Brain microvascular endothelial cell (primary cell): ENCODE measurements at regions not wholly inside any gene's neighbourhood (a gene's known extent, or its start where the extent isn't known, plus 50 kb on each side); places are given as distances from the start of the nearest gene placed in this dataset.

Source experiments
- DNase-seq: peaks from one replicate; pipeline ENCODE4 v3.0.0-alpha.2; 2020
- H3K27ac ChIP-seq: fragments of 250-450 bp; sonication (Bioruptor Pico); 2 replicates; pipeline ENCODE4 v1.5.1; 2020; ENCODE audit warnings: mild to moderate bottlenecking, moderate library complexity
- H3K27me3 ChIP-seq: fragments of 250-450 bp; sonication (Bioruptor Pico); replicated peaks from 2 replicates; pipeline ENCODE4 v1.5.1; 2020; ENCODE audit warnings: mild to moderate bottlenecking
- H3K36me3 ChIP-seq: fragments of 250-450 bp; sonication (Bioruptor Pico); replicated peaks from 2 replicates; pipeline ENCODE4 v1.5.1; 2020; ENCODE audit warnings: mild to moderate bottlenecking
- H3K4me3 ChIP-seq: 2 replicates; pipeline ENCODE4 v1.5.1; 2011; ENCODE audit warnings: low read depth, mild to moderate bottlenecking, control low read depth, low read length, moderate library complexity
- in situ Hi-C: cut with HindIII; loops from 2 replicates; pipeline ENCODE4 v1.10.0; 2017; ENCODE audit warnings: low sequenced_read_pairs, low pct_ligation_motif_present
- TF ChIP-seq, protein P1 (sequence below): IDR thresholded peaks from 2 replicates; pipeline ENCODE4 v1.5.1; 2011; ENCODE audit warnings: low read depth, mild to moderate bottlenecking, moderate library complexity, low read length, control low read depth, inconsistent platforms; ENCODE audit errors: missing control alignments

DNA sequence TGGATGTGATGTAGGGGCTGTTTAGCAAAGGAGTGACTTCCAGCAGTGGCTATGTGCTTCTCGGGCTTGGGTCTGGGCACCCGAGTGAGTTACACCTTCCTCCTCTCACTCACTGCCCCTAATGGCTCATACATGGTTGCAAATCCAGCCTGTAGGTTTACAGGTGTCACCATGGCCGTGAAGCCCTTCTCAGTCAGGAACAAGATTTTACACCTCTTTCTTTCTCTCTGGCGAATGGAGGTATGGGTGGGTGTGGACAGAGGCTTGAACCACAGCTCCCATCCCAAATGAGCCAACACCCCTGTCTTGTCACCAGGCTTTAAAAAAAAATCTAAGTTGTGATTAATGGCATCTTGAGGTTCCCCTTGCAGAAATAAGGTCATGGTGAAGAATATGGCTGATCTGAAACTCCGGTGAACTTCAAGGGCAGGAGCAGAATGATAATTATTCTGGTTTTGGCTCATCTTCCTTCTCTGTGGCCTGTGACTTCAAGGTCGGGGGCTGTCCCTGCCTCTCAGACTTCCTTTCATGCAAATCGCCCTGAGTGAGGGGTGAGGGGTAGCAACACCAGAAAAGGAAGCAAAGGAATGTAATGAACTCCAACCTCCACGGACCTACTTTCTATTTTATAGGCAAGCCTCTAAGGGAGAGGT is 331.2 kb downstream of the MAF start:
- H3K27me3 ChIP-seq, result no peaks in the 10 kb centered on the region
- H3K27ac ChIP-seq, result no peak overlapping the region
- H3K36me3 ChIP-seq, result no peaks in the 10 kb centered on the region
- DNase-seq, result no peak
- in situ Hi-C loops, result no loop called here
- TF ChIP-seq, protein P1, sequence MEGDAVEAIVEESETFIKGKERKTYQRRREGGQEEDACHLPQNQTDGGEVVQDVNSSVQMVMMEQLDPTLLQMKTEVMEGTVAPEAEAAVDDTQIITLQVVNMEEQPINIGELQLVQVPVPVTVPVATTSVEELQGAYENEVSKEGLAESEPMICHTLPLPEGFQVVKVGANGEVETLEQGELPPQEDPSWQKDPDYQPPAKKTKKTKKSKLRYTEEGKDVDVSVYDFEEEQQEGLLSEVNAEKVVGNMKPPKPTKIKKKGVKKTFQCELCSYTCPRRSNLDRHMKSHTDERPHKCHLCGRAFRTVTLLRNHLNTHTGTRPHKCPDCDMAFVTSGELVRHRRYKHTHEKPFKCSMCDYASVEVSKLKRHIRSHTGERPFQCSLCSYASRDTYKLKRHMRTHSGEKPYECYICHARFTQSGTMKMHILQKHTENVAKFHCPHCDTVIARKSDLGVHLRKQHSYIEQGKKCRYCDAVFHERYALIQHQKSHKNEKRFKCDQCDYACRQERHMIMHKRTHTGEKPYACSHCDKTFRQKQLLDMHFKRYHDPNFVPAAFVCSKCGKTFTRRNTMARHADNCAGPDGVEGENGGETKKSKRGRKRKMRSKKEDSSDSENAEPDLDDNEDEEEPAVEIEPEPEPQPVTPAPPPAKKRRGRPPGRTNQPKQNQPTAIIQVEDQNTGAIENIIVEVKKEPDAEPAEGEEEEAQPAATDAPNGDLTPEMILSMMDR, result no peak
- no peak overlapping the region for H3K4me3 ChIP-seq

DNA sequence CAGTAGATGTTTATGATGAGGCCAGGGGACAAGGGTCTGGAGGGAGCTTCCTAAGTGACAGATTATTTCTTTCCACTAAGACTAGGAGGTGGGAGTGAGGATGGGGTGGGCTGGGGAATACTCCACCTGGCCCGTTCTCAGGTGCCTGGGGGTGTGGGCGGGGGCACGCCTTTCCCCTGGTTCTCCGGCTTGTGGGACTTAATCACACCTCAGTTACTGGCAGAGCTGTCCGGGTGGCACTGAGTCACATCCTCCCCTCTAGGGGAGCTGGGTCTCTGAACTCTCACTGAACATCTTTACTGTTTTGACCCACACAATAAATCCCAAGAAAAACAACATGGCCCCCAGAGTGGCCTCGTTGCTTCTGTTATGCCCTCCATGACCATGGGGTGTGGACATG is 332.8 kb downstream of the MAF start:
- no peaks in the 10 kb centered on the region for H3K27me3 ChIP-seq
- no peak overlapping the region for H3K4me3 ChIP-seq
- no peak for DNase-seq
- TF ChIP-seq, protein P1, result no peak
- no peaks in the 10 kb centered on the region for H3K36me3 ChIP-seq
- no peak overlapping the region for H3K27ac ChIP-seq
- in situ Hi-C loops, result no loop called here

DNA sequence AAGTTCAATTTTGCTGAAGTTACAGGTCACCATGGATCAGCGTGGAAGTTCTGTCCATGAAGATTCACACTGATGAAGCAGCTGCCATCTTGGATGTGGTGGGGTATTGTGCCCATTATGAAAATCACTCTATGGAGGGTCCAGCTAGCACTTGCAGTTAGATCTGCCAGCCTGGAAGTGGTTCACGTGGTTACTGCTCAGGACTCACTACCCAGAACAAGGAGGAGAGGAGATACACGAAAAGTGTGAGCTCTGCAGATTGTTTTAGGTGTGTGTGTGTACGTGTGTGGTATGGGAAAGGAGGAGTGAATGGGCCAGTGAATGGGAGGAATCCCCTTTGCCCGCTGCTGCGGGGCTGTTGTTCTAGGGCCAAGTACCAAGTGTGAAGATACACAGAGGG is 333.4 kb downstream of the MAF start:
- no peak for DNase-seq
- TF ChIP-seq, protein P1, result no peak
- Histone ChIP-seq H3K27me3 (no peaks in the 10 kb centered on the region), H3K4me3 (no peak overlapping the region), H3K36me3 (no peaks in the 10 kb centered on the region), H3K27ac (no peak overlapping the region)
- in situ Hi-C loops, result no loop called here

- H3K27ac ChIP-seq, result no peak overlapping the region
- H3K4me3 ChIP-seq, result no peak overlapping the region
- in situ Hi-C loops, result no loop called here
- DNase-seq, result no peak
- TF ChIP-seq, protein P1, result no peak
- H3K36me3 ChIP-seq, result no peaks in the 10 kb centered on the region
- no peaks in the 10 kb centered on the region for H3K27me3 ChIP-seq
These were observed 334.8 kb downstream of the MAF start for GRCh38 chr16:79265701-79266100.

GRCh38 chr16:79265196-79265595 is 335.3 kb downstream of the MAF start:
- in situ Hi-C loops, result no loop called here
- no peaks in the 10 kb centered on the region for H3K36me3 ChIP-seq
- H3K27ac ChIP-seq, result no peak overlapping the region
- H3K27me3 ChIP-seq, result no peaks in the 10 kb centered on the region
- TF ChIP-seq, protein P1, result no peak
- no peak overlapping the region for H3K4me3 ChIP-seq
- no peak for DNase-seq
